ENCODE measurements at regions not wholly inside any gene's neighbourhood (a gene's known extent, or its start where the extent isn't known, plus 50 kb on each side); places are given as distances from the start of the nearest gene placed in this dataset.
A peak's percentile ranks its signal among the peaks of the same experiment; 100 is the strongest.

DNA sequence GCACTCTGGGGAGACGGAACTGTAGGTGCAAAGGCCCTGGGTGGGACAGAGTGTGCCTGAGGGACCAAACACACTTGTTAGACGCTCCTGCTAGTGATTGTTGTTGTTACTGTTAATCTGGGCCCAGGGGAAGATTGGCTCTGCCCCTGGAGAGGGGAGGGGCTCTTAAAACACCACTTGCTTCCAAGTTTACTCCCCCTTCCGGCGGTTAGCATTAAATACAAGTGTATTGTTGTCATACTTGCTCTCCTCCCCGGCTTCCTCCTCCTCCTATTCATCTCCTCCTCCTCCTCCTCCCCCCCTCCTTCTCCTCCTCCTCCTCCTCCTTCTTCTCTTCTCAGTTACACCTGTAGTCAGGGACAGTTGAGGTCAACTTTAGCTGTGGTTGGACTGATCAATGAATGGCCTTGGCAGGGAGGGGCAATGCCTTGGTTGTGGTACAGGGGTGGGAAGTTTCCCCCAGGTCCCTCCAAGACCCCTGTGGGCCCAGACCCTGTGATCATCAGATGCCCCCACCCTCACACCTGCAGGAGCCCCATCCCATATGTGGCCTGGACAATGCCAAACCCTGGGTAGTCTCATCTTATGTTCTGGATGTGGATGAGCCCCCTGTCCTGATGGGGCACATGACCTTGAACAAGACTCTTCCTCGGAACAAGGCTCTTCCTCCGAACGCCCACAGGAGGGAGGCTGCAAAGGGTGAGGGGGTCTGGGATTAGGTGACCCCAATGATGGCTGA is 217.3 kb downstream of the PTPRU start:
- H3K4me1 Mint-ChIP-seq, result no peaks in the 10 kb centered on the region
- H3K27me3 Mint-ChIP-seq, result peaks cover 6% of the 10 kb centered on the region
- no peak overlapping the region for H3K27ac Mint-ChIP-seq
- no peak overlapping the region for H3K4me3 Mint-ChIP-seq
- H3K9me3 Mint-ChIP-seq, result no peaks in the 10 kb centered on the region
- no peaks in the 10 kb centered on the region for H3K36me3 Mint-ChIP-seq

GRCh38 chr1:29452463-29453230 is 216.3 kb downstream of the PTPRU start:
- Mint-ChIP-seq H3K36me3 (no peaks in the 10 kb centered on the region), H3K4me3 (no peak overlapping the region), H3K27me3 (peaks cover 5% of the 10 kb centered on the region), H3K27ac (no peak overlapping the region), H3K9me3 (no peaks in the 10 kb centered on the region), H3K4me1 (no peaks in the 10 kb centered on the region)

DNA sequence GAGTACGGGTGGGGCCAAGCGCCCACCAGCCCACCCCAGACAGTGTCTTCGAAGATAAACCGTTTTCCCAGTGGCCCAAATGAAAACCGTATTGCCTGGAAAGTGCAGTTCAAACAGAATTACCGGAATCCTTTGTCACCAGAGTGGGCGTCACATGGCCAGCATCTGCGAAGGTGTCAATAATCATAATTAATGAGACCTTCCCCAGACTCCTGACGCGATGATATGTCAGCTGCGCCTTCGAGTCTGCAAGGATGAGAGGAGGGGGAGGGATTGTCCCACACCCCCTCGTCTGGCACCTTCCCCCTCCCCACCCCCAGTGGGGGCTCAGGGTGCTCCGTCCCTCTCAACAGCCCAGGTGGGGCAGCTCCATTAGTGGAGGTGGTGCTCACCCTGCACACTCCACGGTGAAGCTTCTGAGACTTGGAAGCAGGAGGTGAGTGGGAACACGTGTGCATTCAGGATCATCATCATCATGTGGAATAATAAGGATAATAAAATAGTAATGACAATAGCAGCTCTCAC is 215.1 kb downstream of the PTPRU start:
- Mint-ChIP-seq H3K27ac (peak overlapping the region; percentile 51), H3K27me3 (peaks cover 8% of the 10 kb centered on the region), H3K36me3 (no peaks in the 10 kb centered on the region), H3K4me1 (no peaks in the 10 kb centered on the region), H3K4me3 (no peak overlapping the region), H3K9me3 (no peaks in the 10 kb centered on the region)

DNA sequence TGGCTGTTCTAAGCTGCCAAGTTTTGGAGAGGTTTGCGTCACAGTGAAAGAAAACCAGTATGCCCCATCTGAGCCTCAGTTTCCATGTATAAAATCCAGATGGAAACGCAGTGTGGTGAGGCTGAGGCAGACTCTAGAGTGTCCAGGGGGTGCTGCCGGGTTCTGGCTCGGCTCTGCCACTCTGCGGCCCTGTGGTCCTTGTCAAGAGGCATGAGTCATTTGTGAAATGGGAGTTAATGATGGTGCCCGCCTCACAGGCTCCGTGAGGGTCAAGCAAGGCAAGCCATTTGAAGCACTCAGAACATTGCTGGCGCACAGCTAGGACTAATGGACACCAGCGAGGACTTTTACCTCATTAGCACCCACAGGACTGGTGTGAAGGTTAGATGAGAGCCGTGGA is 214.3 kb downstream of the PTPRU start:
- no peak overlapping the region for H3K27ac Mint-ChIP-seq
- H3K27me3 Mint-ChIP-seq, result peaks cover 8% of the 10 kb centered on the region
- no peaks in the 10 kb centered on the region for H3K4me1 Mint-ChIP-seq
- no peaks in the 10 kb centered on the region for H3K9me3 Mint-ChIP-seq
- no peaks in the 10 kb centered on the region for H3K36me3 Mint-ChIP-seq
- no peak overlapping the region for H3K4me3 Mint-ChIP-seq

DNA sequence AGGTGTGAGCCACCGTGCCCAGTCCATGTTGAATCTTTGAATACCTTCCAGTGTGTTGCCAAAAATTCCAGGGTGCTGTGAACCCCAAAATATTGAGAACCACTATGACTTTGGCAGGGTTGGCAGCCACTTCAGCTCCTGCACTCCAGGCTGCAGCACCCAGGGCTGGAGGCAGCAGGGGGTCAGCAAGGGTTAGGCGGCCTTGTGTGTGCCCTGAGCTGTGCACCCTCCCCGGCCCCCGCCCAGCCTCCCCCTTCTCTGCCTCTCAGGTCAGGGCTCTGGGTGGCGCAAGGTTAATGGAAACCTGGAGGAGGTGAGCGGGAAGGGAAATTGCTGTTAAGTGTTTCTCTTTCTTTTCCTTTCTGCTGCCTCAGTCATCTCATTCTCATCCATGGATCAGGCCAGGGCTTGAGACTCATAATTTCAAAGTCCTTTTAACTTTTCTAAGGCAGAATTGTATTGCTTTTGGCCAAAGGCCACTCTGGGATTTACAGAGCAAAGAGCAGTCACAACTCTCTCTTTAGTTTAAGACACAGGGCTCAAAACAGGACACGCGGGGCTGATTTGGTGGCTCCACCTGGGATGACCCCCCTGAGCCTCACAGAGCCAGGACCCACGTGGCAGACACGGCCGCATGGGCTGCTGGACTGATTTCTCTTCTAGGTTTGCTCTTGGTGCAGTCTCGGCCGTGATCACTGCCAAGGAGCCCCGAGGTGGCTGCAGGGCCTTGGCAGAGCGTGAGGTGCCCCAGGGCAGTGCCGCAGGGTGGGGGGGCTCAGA is 212.3 kb downstream of the PTPRU start:
- peaks cover 11% of the 10 kb centered on the region for H3K27me3 Mint-ChIP-seq
- H3K36me3 Mint-ChIP-seq, result no peaks in the 10 kb centered on the region
- H3K27ac Mint-ChIP-seq, result no peak overlapping the region
- H3K4me1 Mint-ChIP-seq, result no peaks in the 10 kb centered on the region
- no peaks in the 10 kb centered on the region for H3K9me3 Mint-ChIP-seq
- no peak overlapping the region for H3K4me3 Mint-ChIP-seq

DNA sequence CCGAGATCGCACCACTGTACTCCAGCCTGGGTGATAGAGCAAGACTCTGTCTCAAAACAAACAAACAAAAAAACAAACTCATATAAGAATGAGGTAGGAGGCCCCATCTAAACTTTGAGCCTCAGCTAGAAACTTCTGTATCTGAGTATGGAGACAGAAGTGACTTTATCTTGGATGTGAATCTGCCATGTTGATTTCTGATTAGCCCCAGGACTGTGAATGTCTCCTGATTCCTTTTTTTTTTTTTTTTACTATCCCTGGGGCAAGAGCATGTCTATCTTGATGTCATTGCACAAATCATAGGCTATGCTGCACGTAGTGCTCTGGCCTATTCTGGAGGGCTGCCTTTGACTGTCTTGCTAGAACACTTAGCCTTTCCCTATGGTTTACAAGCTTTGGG is 211.0 kb downstream of the PTPRU start:
- Mint-ChIP-seq H3K4me1 (no peaks in the 10 kb centered on the region), H3K36me3 (no peaks in the 10 kb centered on the region), H3K4me3 (no peak overlapping the region), H3K27me3 (peaks cover 9% of the 10 kb centered on the region), H3K27ac (no peak overlapping the region), H3K9me3 (no peaks in the 10 kb centered on the region)

DNA sequence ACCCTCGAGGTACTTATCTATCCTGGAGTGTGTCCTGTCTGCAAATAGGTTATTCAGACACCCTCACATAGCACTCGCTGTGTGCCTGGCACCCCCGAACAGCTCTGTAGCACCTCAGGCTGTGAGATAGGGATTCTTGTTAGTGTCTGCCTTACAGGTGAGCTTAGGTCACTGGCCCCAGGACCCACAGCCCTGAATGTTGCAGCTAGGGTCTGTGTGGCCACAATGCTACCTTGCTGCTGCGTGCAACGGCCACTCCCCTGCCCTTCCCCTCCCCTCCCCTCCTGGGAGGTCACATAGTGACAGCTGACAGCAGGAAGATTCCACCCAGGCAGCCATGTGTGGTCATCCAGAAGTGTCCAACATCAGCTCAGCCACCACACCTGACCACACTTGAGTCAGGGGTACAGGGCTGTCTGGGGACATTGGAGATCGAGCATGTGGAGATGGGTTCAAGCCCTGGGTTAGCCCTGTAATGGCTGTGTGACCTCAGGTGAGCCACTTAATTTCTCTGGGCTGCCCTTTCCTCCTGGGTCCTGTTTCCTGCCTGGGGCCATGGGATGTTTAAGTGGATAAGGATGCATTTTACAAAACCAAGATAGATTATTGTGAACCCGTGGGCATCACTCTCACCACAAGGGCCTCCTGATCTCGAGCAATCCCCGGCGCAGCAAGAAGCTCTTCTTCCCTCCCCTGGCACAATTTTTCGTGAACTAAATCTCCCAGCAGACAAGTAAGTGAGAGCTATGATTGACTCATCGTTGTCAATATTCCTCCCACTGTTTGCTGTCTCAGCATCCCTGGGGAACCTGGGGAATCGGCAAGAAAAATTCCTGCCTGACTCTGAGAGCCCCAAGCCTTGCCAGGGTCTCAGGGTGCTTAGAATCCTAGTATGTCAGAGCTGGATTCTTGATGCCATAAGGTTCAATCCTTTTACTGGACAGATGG is 208.7 kb downstream of the PTPRU start:
- Mint-ChIP-seq H3K27ac (no peak overlapping the region), H3K36me3 (no peaks in the 10 kb centered on the region), H3K4me3 (no peak overlapping the region), H3K4me1 (no peaks in the 10 kb centered on the region), H3K27me3 (peaks cover 14% of the 10 kb centered on the region), H3K9me3 (no peaks in the 10 kb centered on the region)

GRCh38 chr1:29444081-29444715 is 207.9 kb downstream of the PTPRU start:
- peaks cover 14% of the 10 kb centered on the region for H3K27me3 Mint-ChIP-seq
- H3K9me3 Mint-ChIP-seq, result no peaks in the 10 kb centered on the region
- no peak overlapping the region for H3K4me3 Mint-ChIP-seq
- H3K4me1 Mint-ChIP-seq, result no peaks in the 10 kb centered on the region
- H3K27ac Mint-ChIP-seq, result no peak overlapping the region
- H3K36me3 Mint-ChIP-seq, result no peaks in the 10 kb centered on the region

DNA sequence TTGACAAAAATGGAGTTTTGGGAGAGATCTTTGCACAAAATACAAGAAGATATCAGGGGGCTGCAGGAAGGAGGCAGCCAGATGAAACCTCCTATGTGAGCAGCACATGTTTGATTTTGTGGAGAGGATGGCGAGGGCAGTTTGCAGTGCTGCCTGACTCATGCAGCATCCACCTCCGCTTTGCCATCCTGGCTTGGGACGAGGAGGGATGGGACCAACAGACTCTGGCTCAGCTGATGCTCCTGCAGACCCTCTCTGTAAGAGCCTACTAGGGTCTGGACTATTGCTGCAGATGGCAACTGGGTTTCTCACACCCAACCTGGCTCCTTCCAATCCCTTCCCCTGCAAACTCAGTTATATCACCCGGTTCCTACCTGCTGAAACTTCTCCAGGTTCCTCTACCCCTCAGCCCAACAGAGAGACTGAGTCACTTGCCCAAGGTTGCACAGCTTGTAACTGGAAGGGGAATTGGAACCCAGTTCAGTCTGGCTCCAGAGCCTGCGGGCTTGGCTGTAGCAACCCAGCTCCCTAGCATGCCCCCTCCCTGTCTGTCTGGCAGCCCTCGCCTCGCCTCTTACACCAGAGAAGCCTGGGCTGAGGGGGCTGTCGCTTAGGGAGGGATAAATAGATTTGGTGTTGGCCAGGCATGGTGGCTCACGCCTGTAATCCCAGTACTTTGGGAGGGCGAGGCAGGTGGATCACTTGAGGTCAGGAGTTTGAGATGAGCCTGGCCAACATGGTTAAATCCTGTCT is 205.8 kb downstream of the PTPRU start:
- Mint-ChIP-seq H3K4me1 (no peaks in the 10 kb centered on the region), H3K4me3 (no peak overlapping the region), H3K9me3 (no peaks in the 10 kb centered on the region), H3K27ac (no peak overlapping the region), H3K36me3 (no peaks in the 10 kb centered on the region), H3K27me3 (peaks cover 15% of the 10 kb centered on the region)

DNA sequence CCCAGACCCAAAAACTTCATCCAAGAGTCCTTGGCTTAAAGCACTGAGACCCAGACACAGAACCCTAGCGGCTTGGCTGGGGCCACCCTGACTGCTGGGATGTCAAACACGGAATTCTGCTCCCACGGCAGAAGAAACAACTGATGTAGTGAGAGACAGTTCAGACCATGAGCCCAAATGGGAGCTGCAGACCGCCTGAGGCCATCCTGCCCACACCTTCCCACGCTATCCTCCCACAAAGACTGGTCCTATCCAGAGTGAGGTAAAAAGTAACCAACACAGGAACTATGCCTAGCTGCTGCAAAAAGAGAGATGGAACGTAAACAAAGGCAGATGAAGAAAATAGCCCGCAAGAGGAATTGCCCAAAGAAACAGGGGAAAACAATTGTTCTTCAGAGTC is 203.3 kb downstream of the PTPRU start:
- Mint-ChIP-seq H3K27ac (no peak overlapping the region), H3K9me3 (no peaks in the 10 kb centered on the region), H3K4me1 (no peaks in the 10 kb centered on the region), H3K36me3 (no peaks in the 10 kb centered on the region), H3K4me3 (no peak overlapping the region), H3K27me3 (peaks cover 10% of the 10 kb centered on the region)

DNA sequence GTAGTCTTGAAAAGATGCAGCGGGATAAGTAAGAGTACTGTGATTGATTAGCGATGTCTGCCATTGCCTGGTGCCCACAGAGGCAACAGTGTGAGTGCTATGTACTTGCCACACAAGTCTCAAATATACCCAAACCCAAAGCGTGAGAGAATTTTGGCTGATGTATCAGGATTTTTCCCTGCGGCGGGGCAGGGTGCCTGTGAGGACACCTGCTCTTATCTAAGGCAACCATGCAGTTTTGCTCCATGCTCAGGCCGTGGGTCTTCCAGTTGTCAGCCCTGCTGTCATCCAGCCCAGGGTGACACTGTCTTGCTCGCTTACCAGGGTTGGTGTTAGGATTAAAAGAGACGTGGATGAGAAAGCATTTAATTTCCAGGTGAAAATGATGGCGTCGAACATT is 202.7 kb downstream of the PTPRU start:
- no peaks in the 10 kb centered on the region for H3K4me1 Mint-ChIP-seq
- no peak overlapping the region for H3K4me3 Mint-ChIP-seq
- H3K9me3 Mint-ChIP-seq, result no peaks in the 10 kb centered on the region
- peaks cover 11% of the 10 kb centered on the region for H3K27me3 Mint-ChIP-seq
- H3K27ac Mint-ChIP-seq, result no peak overlapping the region
- no peaks in the 10 kb centered on the region for H3K36me3 Mint-ChIP-seq

- no peaks in the 10 kb centered on the region for H3K36me3 Mint-ChIP-seq
- H3K27ac Mint-ChIP-seq, result no peak overlapping the region
- no peaks in the 10 kb centered on the region for H3K4me1 Mint-ChIP-seq
- H3K9me3 Mint-ChIP-seq, result no peaks in the 10 kb centered on the region
- no peak overlapping the region for H3K4me3 Mint-ChIP-seq
- peaks cover 11% of the 10 kb centered on the region for H3K27me3 Mint-ChIP-seq
Measured at GRCh38 chr1:29437946-29438345, 201.6 kb downstream of the PTPRU start.

DNA sequence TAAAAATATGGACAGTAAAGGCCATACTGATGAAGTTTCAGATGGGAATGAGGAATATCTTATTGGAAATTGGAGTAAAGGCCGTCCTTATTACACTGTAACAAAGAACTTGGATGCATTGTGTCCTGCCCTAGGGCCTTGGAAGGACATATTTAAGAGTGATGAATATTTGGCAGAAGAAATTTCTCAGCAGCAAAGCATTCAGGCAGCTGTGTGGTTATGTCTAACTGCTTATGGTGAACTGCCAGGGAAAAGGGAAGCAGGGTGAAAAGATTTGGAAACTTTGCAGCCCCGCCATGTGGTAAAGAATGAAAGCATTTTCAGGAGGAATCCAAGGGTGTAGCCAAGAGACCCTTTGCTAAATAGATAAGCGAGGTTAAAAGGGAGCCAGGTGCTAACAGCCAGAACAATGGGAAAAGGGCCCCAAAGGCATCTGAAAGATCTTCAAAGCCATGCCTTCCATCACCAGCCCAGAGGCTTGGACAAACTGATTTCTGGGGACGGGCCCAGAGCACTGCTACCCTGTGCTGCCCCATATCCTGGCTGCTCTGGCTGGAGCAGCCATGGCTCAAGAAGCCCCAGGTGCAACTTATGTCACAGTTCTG is 200.0 kb downstream of the PTPRU start:
- no peak overlapping the region for H3K4me3 Mint-ChIP-seq
- no peak overlapping the region for H3K27ac Mint-ChIP-seq
- no peaks in the 10 kb centered on the region for H3K36me3 Mint-ChIP-seq

DNA sequence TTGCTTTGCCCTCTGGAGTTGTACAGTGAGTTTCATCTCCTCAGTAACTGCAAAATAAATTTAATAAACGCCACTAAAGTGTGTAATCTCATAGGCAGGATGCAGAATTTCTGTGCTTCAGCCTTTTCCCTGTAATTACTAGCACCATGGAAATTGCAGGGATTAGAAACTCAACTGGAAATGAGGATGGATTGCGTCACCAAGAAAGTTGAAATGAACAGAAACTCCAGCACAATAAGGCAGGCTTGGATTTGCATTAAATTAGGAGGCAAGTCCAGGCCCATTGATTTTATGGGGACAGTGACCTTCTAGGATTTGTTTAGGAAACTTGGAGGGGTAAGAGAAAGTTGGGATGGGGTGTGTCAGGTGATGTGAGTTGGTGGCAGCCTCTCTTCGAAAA is 197.5 kb downstream of the PTPRU start:
- no peak overlapping the region for H3K4me3 Mint-ChIP-seq
- no peaks in the 10 kb centered on the region for H3K4me1 Mint-ChIP-seq
- peaks cover 7% of the 10 kb centered on the region for H3K9me3 Mint-ChIP-seq
- no peak overlapping the region for H3K27ac Mint-ChIP-seq
- peaks cover 8% of the 10 kb centered on the region for H3K27me3 Mint-ChIP-seq
- no peaks in the 10 kb centered on the region for H3K36me3 Mint-ChIP-seq

More for the DNA sequence above, 200.0 kb downstream of the PTPRU start:
- Mint-ChIP-seq H3K4me1 (no peaks in the 10 kb centered on the region), H3K27me3 (peaks cover 10% of the 10 kb centered on the region), H3K9me3 (peaks cover 7% of the 10 kb centered on the region)
